ENCODE measurements at regions not wholly inside any gene's neighbourhood (a gene's known extent, or its start where the extent isn't known, plus 50 kb on each side); places are given as distances from the start of the nearest gene placed in this dataset.

DNA sequence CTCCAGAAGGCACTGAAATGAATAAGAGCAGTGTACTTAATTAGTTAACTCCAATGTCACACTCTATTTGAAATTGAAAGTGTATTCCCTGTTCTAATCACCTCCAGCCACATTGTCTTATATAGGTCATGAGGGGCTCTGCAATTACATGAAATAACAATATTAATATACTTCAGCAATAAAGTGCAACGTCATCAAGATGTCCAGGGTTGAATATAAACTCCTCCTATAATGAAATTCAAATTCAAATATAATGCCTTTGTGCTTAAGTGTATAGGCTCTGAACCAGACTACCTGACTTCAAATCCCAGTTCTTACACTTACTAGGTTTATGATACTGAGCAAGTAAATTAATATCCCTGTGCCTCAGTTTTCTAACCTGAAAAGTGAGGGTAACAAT is 195.6 kb upstream of the SMC2 start:
- TF ChIP-seq EP300 (IDR thresholded peaks at IDR 0.05; ENCODE audit: low read depth) (no peak), POLR2A (IDR thresholded peaks at IDR 0.05) (no peak), POLR2AphosphoS5 (IDR thresholded peaks at IDR 0.05) (no peak)
- TF ChIP-seq, protein P1, sequence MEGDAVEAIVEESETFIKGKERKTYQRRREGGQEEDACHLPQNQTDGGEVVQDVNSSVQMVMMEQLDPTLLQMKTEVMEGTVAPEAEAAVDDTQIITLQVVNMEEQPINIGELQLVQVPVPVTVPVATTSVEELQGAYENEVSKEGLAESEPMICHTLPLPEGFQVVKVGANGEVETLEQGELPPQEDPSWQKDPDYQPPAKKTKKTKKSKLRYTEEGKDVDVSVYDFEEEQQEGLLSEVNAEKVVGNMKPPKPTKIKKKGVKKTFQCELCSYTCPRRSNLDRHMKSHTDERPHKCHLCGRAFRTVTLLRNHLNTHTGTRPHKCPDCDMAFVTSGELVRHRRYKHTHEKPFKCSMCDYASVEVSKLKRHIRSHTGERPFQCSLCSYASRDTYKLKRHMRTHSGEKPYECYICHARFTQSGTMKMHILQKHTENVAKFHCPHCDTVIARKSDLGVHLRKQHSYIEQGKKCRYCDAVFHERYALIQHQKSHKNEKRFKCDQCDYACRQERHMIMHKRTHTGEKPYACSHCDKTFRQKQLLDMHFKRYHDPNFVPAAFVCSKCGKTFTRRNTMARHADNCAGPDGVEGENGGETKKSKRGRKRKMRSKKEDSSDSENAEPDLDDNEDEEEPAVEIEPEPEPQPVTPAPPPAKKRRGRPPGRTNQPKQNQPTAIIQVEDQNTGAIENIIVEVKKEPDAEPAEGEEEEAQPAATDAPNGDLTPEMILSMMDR (IDR thresholded peaks at IDR 0.05): no peak
- intact Hi-C loops (cut with DNase I; ENCODE audit: low total_unique reads): no loop called here
- H3K27me3 ChIP-seq: no peaks in the 10 kb centered on the region
- no peak overlapping the region for H3K27ac ChIP-seq
- no peaks in the 10 kb centered on the region for H3K9me3 ChIP-seq
- WGBS, 2 donors (ENCODE audit: low coverage in 1 of 2): 31 to 33% methylated on average over 1 of the region's 1 CpG
- no peak overlapping the region for H3K4me3 ChIP-seq
- H3K36me3 ChIP-seq: no peaks in the 10 kb centered on the region
- H3K4me1 ChIP-seq: no peaks in the 10 kb centered on the region
- DNase-seq: no peak
- in situ Hi-C loops (cut with MboI; ENCODE audit: low pct_ligation_motif_present in 1 of 4, low pct_unique_long_range_greater_than_20kb in 1 of 4, low sequenced_read_pairs in 3 of 4): loop anchor here in 1 of 4 donors (25.0 kb wide), 1 partner anchor 111 kb away; no protein-coding TSS in a partner anchor

GRCh38 chr9:103899866-103900265 is 194.2 kb upstream of the SMC2 start:
- in situ Hi-C loops (cut with MboI; ENCODE audit: low pct_ligation_motif_present in 1 of 4, low pct_unique_long_range_greater_than_20kb in 1 of 4, low sequenced_read_pairs in 3 of 4): loop anchor here in 1 of 4 donors (25.0 kb wide), 1 partner anchor 113 kb away; no protein-coding TSS in a partner anchor
- TF ChIP-seq, protein P1 (IDR thresholded peaks at IDR 0.05): no peak
- TF ChIP-seq POLR2AphosphoS5 (IDR thresholded peaks at IDR 0.05): no peak
- no peak for TF ChIP-seq POLR2A (IDR thresholded peaks at IDR 0.05)
- TF ChIP-seq EP300 (IDR thresholded peaks at IDR 0.05; ENCODE audit: low read depth): no peak

DNA sequence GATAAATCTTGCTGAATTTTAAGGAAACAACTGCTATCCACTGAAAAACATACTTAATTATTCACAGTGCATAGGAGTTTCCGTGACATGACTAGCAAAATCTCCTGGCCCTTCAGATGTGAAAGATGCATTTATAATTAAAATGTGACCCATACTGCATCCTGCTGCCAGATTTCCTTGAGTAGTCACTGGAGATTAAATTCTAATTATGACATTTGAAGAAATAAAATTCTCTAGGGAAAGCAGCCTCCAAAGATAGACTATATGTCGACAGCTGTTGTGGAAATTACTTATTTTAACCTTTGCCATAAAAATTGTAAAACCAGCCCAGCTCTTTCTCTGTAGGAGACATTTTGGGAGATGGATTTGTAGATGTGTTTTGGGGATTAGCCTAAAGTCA is 193.6 kb upstream of the SMC2 start:
- Histone ChIP-seq H3K36me3 (no peaks in the 10 kb centered on the region), H3K9me3 (no peaks in the 10 kb centered on the region), H3K4me3 (no peak overlapping the region), H3K4me1 (no peaks in the 10 kb centered on the region), H3K27ac (no peak overlapping the region), H3K27me3 (no peaks in the 10 kb centered on the region)
- WGBS, 2 donors (ENCODE audit: low coverage in 1 of 2): 67 to 83% methylated on average over 1 to 2 of the region's 2 CpGs
- TF ChIP-seq, protein P1 (IDR thresholded peaks at IDR 0.05): no peak
- no peak for TF ChIP-seq POLR2AphosphoS5 (IDR thresholded peaks at IDR 0.05)
- no peak for TF ChIP-seq EP300 (IDR thresholded peaks at IDR 0.05; ENCODE audit: low read depth)
- no peak for TF ChIP-seq POLR2A (IDR thresholded peaks at IDR 0.05)
- no peak for DNase-seq
- intact Hi-C loops (cut with DNase I; ENCODE audit: low total_unique reads) (no loop called here), in situ Hi-C loops (cut with MboI; ENCODE audit: low pct_ligation_motif_present in 1 of 4, low pct_unique_long_range_greater_than_20kb in 1 of 4, low sequenced_read_pairs in 3 of 4) (no loop called here)

More at GRCh38 chr9:103899866-103900265, 194.2 kb upstream of the SMC2 start:
- 46 to 50% methylated on average over 1 of the region's 1 CpG for WGBS, 2 donors (ENCODE audit: low coverage in 1 of 2)
- H3K27ac ChIP-seq: no peak overlapping the region
- DNase-seq: no peak
- H3K4me3 ChIP-seq: no peak overlapping the region
- intact Hi-C loops (cut with DNase I; ENCODE audit: low total_unique reads): no loop called here
- no peaks in the 10 kb centered on the region for H3K36me3 ChIP-seq
- H3K27me3 ChIP-seq: no peaks in the 10 kb centered on the region
- H3K4me1 ChIP-seq: no peaks in the 10 kb centered on the region
- no peaks in the 10 kb centered on the region for H3K9me3 ChIP-seq

DNA sequence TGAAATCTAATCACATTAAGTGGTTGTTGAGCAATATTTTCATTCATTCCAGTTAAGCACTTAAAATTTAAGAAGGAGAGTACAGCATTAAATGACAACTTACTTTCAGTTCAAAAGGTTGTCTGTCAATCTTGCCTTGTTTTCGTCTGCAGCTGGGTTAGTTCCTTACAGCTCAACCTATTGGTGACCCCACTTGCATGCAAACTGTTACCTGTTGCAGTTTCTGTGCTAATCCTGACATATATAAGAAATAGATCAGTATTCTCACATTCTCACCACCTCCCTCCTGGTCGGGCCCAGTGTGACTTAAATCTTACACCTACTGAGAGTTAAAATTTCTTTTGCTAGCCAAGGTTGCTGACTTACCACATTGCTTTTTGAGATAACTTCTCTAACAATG is 191.8 kb upstream of the SMC2 start:
- TF ChIP-seq, protein P1 (IDR thresholded peaks at IDR 0.05): no peak
- no peak for TF ChIP-seq POLR2A (IDR thresholded peaks at IDR 0.05)
- TF ChIP-seq EP300 (IDR thresholded peaks at IDR 0.05; ENCODE audit: low read depth): no peak
- no peak for TF ChIP-seq POLR2AphosphoS5 (IDR thresholded peaks at IDR 0.05)
- intact Hi-C loops (cut with DNase I; ENCODE audit: low total_unique reads) (no loop called here), in situ Hi-C loops (cut with MboI; ENCODE audit: low pct_ligation_motif_present in 1 of 4, low pct_unique_long_range_greater_than_20kb in 1 of 4, low sequenced_read_pairs in 3 of 4) (no loop called here)
- WGBS, 2 donors (ENCODE audit: low coverage in 1 of 2): 72 to 75% methylated on average over 2 of the region's 2 CpGs
- Histone ChIP-seq H3K9me3 (no peaks in the 10 kb centered on the region), H3K27ac (no peak overlapping the region), H3K4me1 (no peaks in the 10 kb centered on the region), H3K4me3 (no peak overlapping the region), H3K36me3 (no peaks in the 10 kb centered on the region), H3K27me3 (no peaks in the 10 kb centered on the region)
- DNase-seq: no peak

Measured in transverse colon (tissue), 4 donors.